Lung (tissue), 11 donors: ENCODE measurements at regions not wholly inside any gene's neighbourhood (a gene's known extent, or its start where the extent isn't known, plus 50 kb on each side); places are given as distances from the start of the nearest gene placed in this dataset.

ENCODE experiments used
- ATAC-seq: fragments of 200-7000 bp; cut with Tn5 transposase; one replicate; pipeline ENCODE4 v1.9.1; 2020; ENCODE audit warnings: moderate number of reproducible peaks; ENCODE audit not compliant: insufficient read depth, low FRiP score
- DNase-seq, 3 donors: peaks; one replicate each; pipeline ENCODE4 v3.0.0-alpha.2; 2013 to 2017
- H3K27ac ChIP-seq, 2 donors: one replicate each; pipeline ENCODE4 v1.5.1; 2013; ENCODE audit warnings: mild to moderate bottlenecking in 2 of 2, moderate library complexity in 2 of 2, control low read depth in 1 of 2, inconsistent platforms in 1 of 2, low read depth in 1 of 2, low read length in 1 of 2
- H3K27me3 ChIP-seq, 3 donors: one replicate each; pipeline ENCODE4 v1.5.1; 2013; ENCODE audit warnings: low read length in 2 of 3; ENCODE audit not compliant: control insufficient read depth in 3 of 3, insufficient read depth in 3 of 3
- H3K36me3 ChIP-seq, 4 donors: one replicate each; pipeline ENCODE4 v1.5.1; 2013; ENCODE audit warnings: low read length in 4 of 4, mild to moderate bottlenecking in 1 of 4, moderate library complexity in 1 of 4; ENCODE audit not compliant: control insufficient read depth in 4 of 4, insufficient read depth in 4 of 4
- H3K4me1 ChIP-seq, 5 donors: one replicate each; pipeline ENCODE4 v1.5.1; 2013; ENCODE audit warnings: low read length in 5 of 5, mild to moderate bottlenecking in 2 of 5, moderate library complexity in 1 of 5; ENCODE audit not compliant: control insufficient read depth in 5 of 5, insufficient read depth in 5 of 5
- H3K4me3 ChIP-seq: one replicate; pipeline ENCODE4 v1.5.1; 2013; ENCODE audit warnings: mild to moderate bottlenecking, control low read depth, moderate library complexity
- H3K9ac ChIP-seq, 2 donors: one replicate each; pipeline ENCODE4 v1.5.1; 2013; ENCODE audit warnings: low read length in 2 of 2, control low read depth in 1 of 2; ENCODE audit not compliant: insufficient read depth in 1 of 2
- H3K9me3 ChIP-seq, 4 donors: one replicate each; pipeline ENCODE4 v1.5.1; 2013; ENCODE audit warnings: low read length in 3 of 4, mild to moderate bottlenecking in 1 of 4, moderate library complexity in 1 of 4; ENCODE audit not compliant: control insufficient read depth in 4 of 4, insufficient read depth in 3 of 4
- WGBS, 2 donors: extraction: QIAGEN DNeasy Blood & Tissue Kit; methylation state at CpG; one replicate each; pipeline ENCODE4 v1.1.7; 2013; 5-methylcytosine and 5-hydroxymethylcytosine counted together
- TF ChIP-seq, protein P1 (sequence below): IDR thresholded peaks from 2 replicates; pipeline ENCODE4 v1.5.1; 2012; ENCODE audit warnings: mild to moderate bottlenecking; ENCODE audit errors: control extremely low read depth, extremely low read depth
- donor health status: control.
- donor health status: control.
- donor health status: Bipolar disorder and iron deficiency.
- donor health status: healthy.
- donor health status: DM: yes; HTN: yes; CAD: no.

DNA sequence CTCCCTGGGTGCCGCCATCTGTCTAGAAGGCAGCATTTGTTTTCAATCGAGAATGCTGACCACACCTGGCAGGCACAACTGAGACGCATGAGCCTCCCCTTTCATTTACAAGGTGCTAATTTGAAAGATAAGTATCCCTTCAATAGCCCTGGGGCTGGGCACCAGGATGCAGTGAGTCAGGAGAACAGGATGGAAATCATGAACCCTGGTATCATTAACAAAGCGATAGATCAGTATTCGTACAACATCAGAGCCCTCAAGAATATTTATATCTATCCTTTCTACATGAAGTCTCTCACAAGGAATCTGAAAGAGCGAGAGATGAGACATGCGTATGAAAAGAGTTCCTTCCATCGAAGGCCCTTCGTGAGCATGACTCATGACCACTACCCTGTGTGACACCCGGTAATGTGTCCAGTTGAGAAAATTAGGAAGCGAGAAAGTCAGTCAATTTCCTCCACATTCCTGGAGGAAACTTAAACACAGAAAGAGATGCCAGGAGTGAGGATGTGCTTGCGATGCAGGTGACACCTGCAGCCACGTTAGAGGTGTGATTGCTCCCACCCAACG is 123.1 kb upstream of the PITRM1 start:
- TF ChIP-seq, protein P1, sequence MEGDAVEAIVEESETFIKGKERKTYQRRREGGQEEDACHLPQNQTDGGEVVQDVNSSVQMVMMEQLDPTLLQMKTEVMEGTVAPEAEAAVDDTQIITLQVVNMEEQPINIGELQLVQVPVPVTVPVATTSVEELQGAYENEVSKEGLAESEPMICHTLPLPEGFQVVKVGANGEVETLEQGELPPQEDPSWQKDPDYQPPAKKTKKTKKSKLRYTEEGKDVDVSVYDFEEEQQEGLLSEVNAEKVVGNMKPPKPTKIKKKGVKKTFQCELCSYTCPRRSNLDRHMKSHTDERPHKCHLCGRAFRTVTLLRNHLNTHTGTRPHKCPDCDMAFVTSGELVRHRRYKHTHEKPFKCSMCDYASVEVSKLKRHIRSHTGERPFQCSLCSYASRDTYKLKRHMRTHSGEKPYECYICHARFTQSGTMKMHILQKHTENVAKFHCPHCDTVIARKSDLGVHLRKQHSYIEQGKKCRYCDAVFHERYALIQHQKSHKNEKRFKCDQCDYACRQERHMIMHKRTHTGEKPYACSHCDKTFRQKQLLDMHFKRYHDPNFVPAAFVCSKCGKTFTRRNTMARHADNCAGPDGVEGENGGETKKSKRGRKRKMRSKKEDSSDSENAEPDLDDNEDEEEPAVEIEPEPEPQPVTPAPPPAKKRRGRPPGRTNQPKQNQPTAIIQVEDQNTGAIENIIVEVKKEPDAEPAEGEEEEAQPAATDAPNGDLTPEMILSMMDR, result no peak
- H3K4me1 ChIP-seq, result no peaks in the 10 kb centered on the region
- DNase-seq, result no peak
- ATAC-seq, result no peak
- WGBS, 2 donors, result 89 to 91% methylated on average over 14 of the region's 14 CpGs
- no peak overlapping the region for H3K9ac ChIP-seq
- no peak overlapping the region for H3K4me3 ChIP-seq
- H3K27ac ChIP-seq, result no peak overlapping the region
- H3K9me3 ChIP-seq, result no peaks in the 10 kb centered on the region
- no peaks in the 10 kb centered on the region for H3K36me3 ChIP-seq
- H3K27me3 ChIP-seq, result no peaks in the 10 kb centered on the region

DNA sequence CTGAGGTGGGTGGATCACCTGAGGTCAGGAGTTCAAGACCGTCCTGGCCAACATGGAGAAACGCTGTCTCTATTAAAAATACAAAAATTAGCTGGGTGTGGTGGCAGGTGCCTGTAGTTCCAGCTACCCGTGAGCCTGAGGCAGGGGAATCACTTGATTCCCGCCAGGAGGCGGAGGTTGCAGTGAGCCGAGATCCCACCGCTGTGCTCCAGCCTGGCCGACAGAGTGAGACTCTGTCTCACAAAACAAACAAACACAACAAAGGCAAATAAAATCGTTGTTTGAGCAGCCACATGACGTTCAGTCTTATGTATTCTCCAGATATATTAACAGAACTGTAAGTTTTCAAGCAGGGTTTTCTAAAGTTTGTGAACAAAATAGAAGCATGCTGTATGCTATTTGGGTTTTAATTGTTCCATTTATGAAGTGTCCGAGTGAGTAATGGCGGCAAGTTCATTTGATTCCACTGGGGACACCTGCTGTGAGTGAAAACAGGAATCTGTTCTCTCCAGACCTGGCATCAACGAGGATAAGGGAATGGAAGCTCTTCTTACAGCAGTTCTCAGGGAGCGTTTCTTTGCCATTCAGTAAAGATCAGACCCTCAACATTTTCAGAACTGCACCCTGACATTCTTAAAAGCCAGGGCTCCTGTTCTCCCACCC is 122.5 kb upstream of the PITRM1 start:
- WGBS, 2 donors, result 81 to 85% methylated on average over 14 of the region's 14 CpGs
- no peaks in the 10 kb centered on the region for H3K9me3 ChIP-seq
- no peak overlapping the region for H3K4me3 ChIP-seq
- ATAC-seq, result no peak
- no peaks in the 10 kb centered on the region for H3K36me3 ChIP-seq
- no peaks in the 10 kb centered on the region for H3K27me3 ChIP-seq
- H3K27ac ChIP-seq, result no peak overlapping the region
- H3K9ac ChIP-seq, result no peak overlapping the region
- no peaks in the 10 kb centered on the region for H3K4me1 ChIP-seq
- no peak for DNase-seq
- TF ChIP-seq, protein P1, result no peak

DNA sequence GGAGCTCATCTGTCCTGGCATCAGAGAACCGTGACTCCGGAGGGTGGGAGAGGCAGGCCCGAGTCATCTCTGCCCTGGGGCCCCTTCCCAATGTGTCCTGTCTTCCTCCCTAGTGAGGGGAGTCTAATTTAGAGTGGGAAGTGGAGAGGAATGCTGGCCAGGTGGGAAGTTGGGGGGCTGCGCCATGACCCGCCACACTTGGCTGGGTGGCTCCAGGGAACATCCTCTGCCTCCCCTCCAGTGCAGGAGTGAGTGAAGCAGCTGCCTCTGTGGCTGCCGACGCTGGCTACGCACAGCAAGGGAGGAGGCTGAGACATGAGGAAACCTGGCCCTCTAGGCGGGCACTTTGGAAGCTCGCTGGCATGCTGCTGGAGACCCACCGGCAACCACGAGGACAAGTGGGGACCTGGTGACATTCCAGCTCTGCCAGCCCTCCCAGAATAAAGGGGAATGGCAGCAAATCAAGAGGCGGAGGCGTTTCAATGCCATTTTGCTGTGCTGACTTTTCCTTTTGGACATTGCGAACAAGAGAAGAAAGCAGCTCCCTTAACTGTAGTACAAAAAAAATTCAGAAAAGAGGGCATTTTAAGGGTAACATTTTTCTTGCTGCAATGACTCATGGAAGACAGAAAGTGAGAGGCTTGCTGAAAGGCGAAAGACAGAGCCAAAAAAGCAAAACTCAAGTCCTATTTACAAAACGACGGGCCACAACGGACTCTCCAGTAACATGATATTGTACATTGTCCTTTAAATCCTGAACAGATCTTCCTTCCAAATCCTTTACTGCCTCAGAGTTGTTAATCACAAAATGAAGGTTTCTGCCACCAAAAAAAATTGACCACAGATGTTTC is 121.2 kb upstream of the PITRM1 start:
- no peaks in the 10 kb centered on the region for H3K36me3 ChIP-seq
- no peaks in the 10 kb centered on the region for H3K4me1 ChIP-seq
- H3K9ac ChIP-seq, result no peak overlapping the region
- H3K9me3 ChIP-seq, result no peaks in the 10 kb centered on the region
- DNase-seq (no peak), ATAC-seq (no peak)
- WGBS, 2 donors, result 88 to 94% methylated on average over 19 of the region's 19 CpGs
- H3K27ac ChIP-seq, result no peak overlapping the region
- TF ChIP-seq, protein P1, result no peak
- no peak overlapping the region for H3K4me3 ChIP-seq
- H3K27me3 ChIP-seq, result no peaks in the 10 kb centered on the region
